ENCODE measurements at regions not wholly inside any gene's neighbourhood (a gene's known extent, or its start where the extent isn't known, plus 50 kb on each side); places are given as distances from the start of the nearest gene placed in this dataset. TPM values are rescaled to one million over a fixed set of nuclear protein-coding genes. Genes with fewer than 3 reads are reported as not detected.

DNA sequence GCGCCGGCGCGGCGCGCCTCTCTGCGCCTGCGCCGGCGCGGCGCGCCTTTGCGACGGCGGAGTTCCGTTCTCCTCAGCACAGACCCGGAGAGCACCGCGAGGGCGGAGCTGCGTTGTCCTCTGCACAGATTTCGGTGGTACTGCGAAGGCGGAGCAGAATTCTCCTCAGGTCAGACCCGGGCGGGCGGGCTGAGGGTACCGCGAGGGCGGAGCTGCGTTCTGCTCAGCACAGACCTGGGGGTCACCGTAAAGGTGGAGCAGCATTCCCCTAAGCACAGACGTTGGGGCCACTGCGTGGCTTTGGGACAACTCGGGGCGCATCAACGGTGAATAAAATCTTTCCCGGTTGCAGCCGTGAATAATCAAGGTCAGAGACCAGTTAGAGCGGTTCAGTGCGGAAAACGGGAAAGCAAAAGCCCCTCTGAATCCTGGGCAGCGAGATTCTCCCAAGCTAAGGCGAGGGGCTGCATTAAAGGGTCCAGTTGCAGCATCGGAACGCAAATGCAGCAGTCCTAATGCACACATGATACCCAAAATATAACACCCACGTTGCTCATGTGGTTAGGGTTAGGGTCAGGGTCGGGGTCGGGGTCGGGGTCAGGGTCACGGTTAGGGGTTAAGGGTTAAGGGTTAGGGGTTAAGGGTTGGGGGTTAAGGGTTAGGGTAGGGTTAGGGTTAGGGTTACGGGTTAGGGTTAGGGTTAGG, 168.4 kb downstream of the OR4F15 start:
- DNase-seq (ENCODE audit: low spot score): peak; percentile 83

Small RNAs in the stretch of these regions (microRNA-seq; reads per million reads assigned to microRNA genes)
- not detected for gene MIR1302-10 (ENCODE audit: borderline number of aligned reads)
- not detected for gene MIR6859-3 (ENCODE audit: borderline number of aligned reads)
